Uterus (tissue), 2 donors: ENCODE measurements at regions not wholly inside any gene's neighbourhood (a gene's known extent, or its start where the extent isn't known, plus 50 kb on each side); places are given as distances from the start of the nearest gene placed in this dataset.

Experiments
- CTCF ChIP-seq, 4 experiments: fragments of 200-600 bp in 2 of 4; fragments of 450-650 bp in 2 of 4; sonication (generic) in 2 of 4; IDR thresholded peaks; one replicate each; pipeline ENCODE4 v1.5.1; 2016 to 2019; ENCODE audit warnings: antibody characterized with exemption in 4 of 4, mild to moderate bottlenecking in 2 of 4, moderate library complexity in 1 of 4
- POLR2A ChIP-seq, 2 donors: fragments of 450-650 bp; IDR thresholded peaks; one replicate each; pipeline ENCODE4 v1.6.1; 2016; ENCODE audit warnings: antibody characterized with exemption in 2 of 2, mild to moderate bottlenecking in 1 of 2, moderate library complexity in 1 of 2

DNA sequence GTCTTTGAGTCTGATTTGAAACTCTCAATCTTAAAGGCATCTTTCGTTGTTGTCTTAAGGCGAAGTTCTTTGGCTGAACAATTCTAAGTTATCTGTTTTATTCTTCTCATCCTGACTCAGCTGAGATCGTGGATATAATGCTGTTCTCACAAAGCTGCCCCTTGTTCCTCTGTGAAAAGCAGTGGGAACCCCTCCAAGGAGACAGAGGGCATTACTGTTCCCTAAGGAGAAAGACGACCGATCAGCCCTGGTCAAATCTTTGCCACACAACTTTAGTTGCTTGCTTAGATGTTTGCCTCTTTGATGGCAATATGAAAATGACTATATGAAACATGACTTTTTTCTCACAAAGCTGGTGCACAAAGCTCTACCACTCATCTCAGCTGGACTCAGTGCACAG lies 1016.7 kb downstream of the REEP3 start:
- TF ChIP-seq CTCF (IDR thresholded peaks at IDR 0.05): no peak
- TF ChIP-seq POLR2A (IDR thresholded peaks at IDR 0.05): no peak
